BE2C (cell line): ENCODE measurements at regions not wholly inside any gene's neighbourhood (a gene's known extent, or its start where the extent isn't known, plus 50 kb on each side); places are given as distances from the start of the nearest gene placed in this dataset.

Source experiments
- DNase-seq: peaks from one replicate; pipeline ENCODE4 v3.0.0-alpha.2; 2020
- H3K27me3 ChIP-seq: fragments of 250-450 bp; sonication (Bioruptor Pico); 2 replicates; pipeline ENCODE4 v1.5.1; 2020; ENCODE audit warnings: mild to moderate bottlenecking
- H3K36me3 ChIP-seq: fragments of 250-450 bp; sonication (Bioruptor Pico); 2 replicates; pipeline ENCODE4 v1.5.1; 2020; ENCODE audit warnings: mild to moderate bottlenecking
- H3K4me1 ChIP-seq: fragments of 250-450 bp; sonication (Bioruptor Pico); 2 replicates; pipeline ENCODE4 v1.5.1; 2020
- H3K4me3 ChIP-seq: 2 replicates; pipeline ENCODE4 v1.5.1; 2011; ENCODE audit warnings: low read depth, low read length
- H3K9me3 ChIP-seq: fragments of 250-450 bp; sonication (Bioruptor Pico); 2 replicates; pipeline ENCODE4 v1.5.1; 2020
- CTCF ChIP-seq: IDR thresholded peaks from 2 replicates; pipeline ENCODE4 v1.5.1; 2012; ENCODE audit warnings: mild to moderate bottlenecking, low read depth, low read length

DNA sequence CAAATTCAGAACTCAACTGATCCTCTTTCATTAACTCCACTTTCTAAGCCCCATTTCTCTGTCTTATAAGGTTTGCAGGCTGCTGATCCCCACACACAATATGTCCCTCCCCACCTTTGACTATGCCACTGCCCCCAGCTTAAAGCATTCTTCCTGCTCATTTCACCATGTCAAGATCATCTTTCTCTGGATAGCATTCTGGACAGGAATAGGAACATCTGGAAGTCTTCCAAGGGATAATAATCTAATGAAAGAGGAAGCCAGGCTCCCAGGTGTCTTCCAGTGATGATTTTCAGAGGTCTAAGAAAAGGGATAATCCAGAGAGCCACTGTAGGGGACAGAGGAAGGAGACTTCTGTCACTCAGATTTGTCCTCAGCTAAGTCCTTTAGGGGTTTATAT is 54.6 kb upstream of the GALNT15 start:
- no peak for DNase-seq
- TF ChIP-seq CTCF, result no peak

GRCh38 chr3:16121391-16121790 is 53.1 kb upstream of the GALNT15 start:
- Histone ChIP-seq H3K4me3 (no peak overlapping the region), H3K36me3 (no peaks in the 10 kb centered on the region), H3K9me3 (no peaks in the 10 kb centered on the region), H3K4me1 (no peaks in the 10 kb centered on the region), H3K27me3 (no peaks in the 10 kb centered on the region)
- DNase-seq, result no peak
- no peak for TF ChIP-seq CTCF

More for the DNA sequence above, 54.6 kb upstream of the GALNT15 start:
- no peaks in the 10 kb centered on the region for H3K36me3 ChIP-seq
- no peaks in the 10 kb centered on the region for H3K27me3 ChIP-seq
- H3K4me1 ChIP-seq, result no peaks in the 10 kb centered on the region
- H3K4me3 ChIP-seq, result no peak overlapping the region
- H3K9me3 ChIP-seq, result no peaks in the 10 kb centered on the region

DNA sequence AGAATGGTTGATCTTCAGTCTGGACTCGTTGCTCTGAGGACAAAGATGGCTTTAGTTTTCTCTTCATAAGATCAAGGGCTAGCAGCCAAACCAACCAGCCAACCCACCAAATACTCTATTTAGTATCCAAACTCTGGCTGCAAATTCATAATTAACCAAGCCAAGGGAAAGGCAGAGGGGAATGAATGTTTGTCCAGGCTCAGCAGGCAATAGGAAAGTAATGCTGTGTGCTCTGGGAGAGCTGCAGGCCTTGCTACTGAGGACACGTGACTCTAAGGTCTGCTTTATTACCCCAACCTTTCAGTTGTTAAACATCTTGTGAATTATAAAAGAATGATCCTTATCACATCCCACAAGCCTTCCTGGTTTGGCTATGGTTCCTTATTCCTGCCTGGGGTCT is 52.3 kb upstream of the GALNT15 start:
- Histone ChIP-seq H3K4me1 (no peaks in the 10 kb centered on the region), H3K36me3 (no peaks in the 10 kb centered on the region), H3K9me3 (no peaks in the 10 kb centered on the region), H3K4me3 (no peak overlapping the region), H3K27me3 (no peaks in the 10 kb centered on the region)
- DNase-seq, result no peak
- TF ChIP-seq CTCF, result no peak

- no peak for DNase-seq
These were observed 51.8 kb upstream of the GALNT15 start for GRCh38 chr3:16122661-16123060.

GRCh38 chr3:16124636-16125035 is 49.8 kb upstream of the GALNT15 start:
- Histone ChIP-seq H3K4me1 (no peaks in the 10 kb centered on the region), H3K27me3 (no peaks in the 10 kb centered on the region), H3K36me3 (no peaks in the 10 kb centered on the region), H3K4me3 (no peak overlapping the region), H3K9me3 (no peaks in the 10 kb centered on the region)
- TF ChIP-seq CTCF, result no peak
- DNase-seq, result no peak

More at GRCh38 chr3:16122661-16123060, 51.8 kb upstream of the GALNT15 start:
- Histone ChIP-seq H3K4me3 (no peak overlapping the region), H3K9me3 (no peaks in the 10 kb centered on the region), H3K36me3 (no peaks in the 10 kb centered on the region), H3K4me1 (no peaks in the 10 kb centered on the region), H3K27me3 (no peaks in the 10 kb centered on the region)
- no peak for TF ChIP-seq CTCF
